ENCODE measurements at regions not wholly inside any gene's neighbourhood (a gene's known extent, or its start where the extent isn't known, plus 50 kb on each side); places are given as distances from the start of the nearest gene placed in this dataset.

DNA sequence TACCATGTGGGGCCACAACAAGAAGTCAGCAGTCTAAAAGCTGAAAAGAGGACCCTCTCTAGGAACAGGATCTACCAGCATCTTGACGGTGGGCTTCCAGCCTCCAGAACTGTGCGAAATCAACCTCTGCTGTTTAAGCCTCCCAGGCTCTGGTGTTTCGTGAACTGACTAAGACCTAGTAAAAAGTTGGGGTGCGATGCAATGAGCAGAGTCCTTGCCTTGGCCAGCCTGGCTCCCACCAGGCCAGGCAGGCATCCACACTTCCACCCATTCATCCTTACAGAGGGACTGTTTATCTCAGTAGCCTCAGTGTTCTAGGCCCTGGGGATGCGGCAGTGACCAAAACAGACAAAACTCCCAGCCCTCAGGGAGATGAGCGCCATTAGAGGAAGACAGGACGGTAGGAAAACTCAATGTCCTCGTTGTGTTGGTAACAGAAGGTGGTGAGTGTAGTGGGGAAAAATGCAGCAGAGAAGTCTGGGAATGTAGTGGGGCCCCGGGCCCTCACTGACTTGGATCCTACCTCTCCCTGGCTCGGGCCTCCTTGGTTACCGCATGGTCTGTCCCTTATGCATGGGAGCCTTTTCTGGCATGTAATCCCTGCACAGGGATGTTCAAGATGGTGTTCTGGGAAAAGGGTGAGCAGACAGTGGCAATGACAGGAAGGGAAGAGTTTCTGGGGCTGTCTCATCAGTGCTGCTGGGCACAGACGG lies 271.8 kb upstream of the HS6ST1 start:
- no peak overlapping the region for H3K4me3 ChIP-seq (ENCODE audit: low read depth, low read length)
- H3K27me3 ChIP-seq = no peaks in the 10 kb centered on the region
- TF ChIP-seq CTCF (IDR thresholded peaks at IDR 0.05; ENCODE audit: low read depth, low read length) = no peak
- no peak for DNase-seq
- no peaks in the 10 kb centered on the region for H3K9me3 ChIP-seq
- no peaks in the 10 kb centered on the region for H3K36me3 ChIP-seq
- no peaks in the 10 kb centered on the region for H3K4me1 ChIP-seq

- DNase-seq = no peak
- no peaks in the 10 kb centered on the region for H3K4me1 ChIP-seq
- no peaks in the 10 kb centered on the region for H3K36me3 ChIP-seq
- H3K27me3 ChIP-seq = no peaks in the 10 kb centered on the region
- H3K9me3 ChIP-seq = no peaks in the 10 kb centered on the region
- no peak overlapping the region for H3K4me3 ChIP-seq (ENCODE audit: low read depth, low read length)
- TF ChIP-seq CTCF (IDR thresholded peaks at IDR 0.05; ENCODE audit: low read depth, low read length) = no peak
Observed at GRCh38 chr2:128591022-128591860, 272.6 kb upstream of the HS6ST1 start.

GRCh38 chr2:128591861-128592822 lies 273.5 kb upstream of the HS6ST1 start:
- DNase-seq = no peak
- no peaks in the 10 kb centered on the region for H3K36me3 ChIP-seq
- no peaks in the 10 kb centered on the region for H3K27me3 ChIP-seq

DNA sequence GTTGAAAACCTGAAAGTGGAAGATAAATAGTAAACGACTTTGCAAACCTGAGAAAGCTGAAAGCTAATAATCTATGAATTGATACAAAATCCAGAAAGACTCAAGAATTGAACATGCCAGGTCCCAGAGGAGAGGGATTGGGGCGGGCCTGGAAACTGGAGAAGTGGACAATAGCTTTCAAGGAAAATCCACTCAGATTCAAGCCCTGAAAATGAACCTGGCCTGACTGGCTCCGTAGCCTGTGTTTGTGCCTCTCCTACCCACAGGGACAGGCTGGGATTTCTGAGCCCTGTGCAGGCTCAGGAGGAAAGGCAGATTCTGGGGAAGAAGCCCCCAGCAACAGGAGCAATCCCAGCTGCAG lies 274.8 kb upstream of the HS6ST1 start:
- H3K4me1 ChIP-seq = no peaks in the 10 kb centered on the region
- DNase-seq = no peak
- no peak for TF ChIP-seq CTCF (IDR thresholded peaks at IDR 0.05; ENCODE audit: low read depth, low read length)
- H3K4me3 ChIP-seq (ENCODE audit: low read depth, low read length) = no peak overlapping the region
- H3K36me3 ChIP-seq = no peaks in the 10 kb centered on the region
- no peaks in the 10 kb centered on the region for H3K9me3 ChIP-seq
- no peaks in the 10 kb centered on the region for H3K27me3 ChIP-seq

More at GRCh38 chr2:128591861-128592822, 273.5 kb upstream of the HS6ST1 start:
- no peak for TF ChIP-seq CTCF (IDR thresholded peaks at IDR 0.05; ENCODE audit: low read depth, low read length)
- no peaks in the 10 kb centered on the region for H3K4me1 ChIP-seq
- no peak overlapping the region for H3K4me3 ChIP-seq (ENCODE audit: low read depth, low read length)
- H3K9me3 ChIP-seq = no peaks in the 10 kb centered on the region

DNA sequence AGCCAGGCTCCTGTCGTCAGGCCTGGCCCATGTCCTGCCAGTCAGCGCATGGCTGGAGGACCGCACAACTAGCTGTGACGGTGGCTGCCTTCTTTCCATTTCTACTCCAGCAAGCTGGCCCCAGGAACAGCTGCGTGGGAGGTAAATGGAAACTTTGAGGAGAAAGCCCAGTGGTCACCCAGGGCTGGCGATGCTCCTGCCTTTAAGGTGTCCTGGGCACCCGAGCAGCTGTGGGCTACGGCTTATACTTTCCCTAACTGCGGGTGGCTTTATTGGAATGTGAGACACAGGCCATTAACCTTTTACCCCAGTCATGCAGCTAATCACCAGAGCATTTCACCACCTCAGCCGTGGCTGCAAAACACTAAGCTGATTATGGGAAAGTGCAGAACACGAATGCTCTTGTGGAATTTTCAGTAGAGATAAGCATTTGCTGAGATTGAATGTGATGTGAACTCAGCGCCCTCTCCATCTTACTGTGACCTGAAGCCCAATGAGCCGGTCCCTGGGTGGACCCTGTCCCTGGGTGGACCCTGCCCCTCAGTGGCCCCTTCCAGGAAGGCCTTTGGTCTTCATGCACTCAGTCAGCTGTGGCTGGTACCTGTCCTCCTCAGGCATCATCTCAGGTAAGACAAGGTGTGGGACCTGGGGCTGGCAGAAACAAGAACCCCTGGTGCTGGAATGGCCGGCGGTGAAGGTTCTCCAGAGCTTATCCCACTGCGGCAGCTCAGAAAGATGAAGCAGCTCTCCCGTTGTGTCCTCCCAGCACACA lies 275.4 kb upstream of the HS6ST1 start:
- Histone ChIP-seq H3K4me1 (no peaks in the 10 kb centered on the region), H3K4me3 (ENCODE audit: low read depth, low read length) (no peak overlapping the region), H3K9me3 (no peaks in the 10 kb centered on the region), H3K36me3 (no peaks in the 10 kb centered on the region), H3K27me3 (no peaks in the 10 kb centered on the region)
- DNase-seq = no peak
- no peak for TF ChIP-seq CTCF (IDR thresholded peaks at IDR 0.05; ENCODE audit: low read depth, low read length)
